ENCODE measurements at regions not wholly inside any gene's neighbourhood (a gene's known extent, or its start where the extent isn't known, plus 50 kb on each side); places are given as distances from the start of the nearest gene placed in this dataset.

DNA sequence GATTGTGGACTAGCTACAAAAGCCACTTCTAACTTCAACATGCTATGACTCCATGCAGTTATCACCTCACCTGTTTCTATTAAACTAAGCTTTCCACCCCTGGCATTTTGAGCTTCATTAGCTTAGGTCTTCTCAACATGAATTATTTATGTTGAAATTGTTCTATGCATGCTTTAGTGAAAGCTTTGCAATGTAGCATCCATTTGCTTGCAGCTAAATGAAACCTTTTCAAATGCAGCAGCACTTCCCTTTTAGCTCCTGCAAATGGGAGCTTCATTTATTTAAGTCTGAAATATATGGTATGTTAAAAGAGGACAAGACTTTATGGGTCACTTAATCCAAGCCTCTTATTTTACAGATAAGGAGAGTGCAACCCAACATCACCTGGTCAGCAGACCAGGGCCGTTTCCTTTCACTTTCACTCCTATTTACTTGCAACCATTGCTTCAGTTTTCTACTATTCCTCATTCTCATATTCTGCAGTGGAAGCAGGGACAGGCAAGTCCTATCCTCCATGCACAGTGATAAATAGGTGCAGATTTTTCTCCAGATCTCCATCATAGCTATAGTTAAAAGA, 56.4 kb upstream of the SAMSN1 start (continued):
- TF ChIP-seq, protein P1, sequence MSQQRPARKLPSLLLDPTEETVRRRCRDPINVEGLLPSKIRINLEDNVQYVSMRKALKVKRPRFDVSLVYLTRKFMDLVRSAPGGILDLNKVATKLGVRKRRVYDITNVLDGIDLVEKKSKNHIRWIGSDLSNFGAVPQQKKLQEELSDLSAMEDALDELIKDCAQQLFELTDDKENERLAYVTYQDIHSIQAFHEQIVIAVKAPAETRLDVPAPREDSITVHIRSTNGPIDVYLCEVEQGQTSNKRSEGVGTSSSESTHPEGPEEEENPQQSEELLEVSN (IDR thresholded peaks at IDR 0.05; ENCODE audit: borderline replicate concordance in 1 of 2, extremely low read depth in 1 of 2, insufficient read depth in 1 of 2, insufficient read length in 1 of 2, low read depth in 1 of 2, low read length in 1 of 2, poor library complexity in 1 of 2, severe bottlenecking in 1 of 2), result no peak
- TF ChIP-seq SMARCC2 (IDR thresholded peaks at IDR 0.05; ENCODE audit: low read depth), result no peak
- TF ChIP-seq TEAD4 (IDR thresholded peaks at IDR 0.05; ENCODE audit: low read length), result no peak
- no peak for TF ChIP-seq TEAD4 (CRISPR knock-in tag; IDR thresholded peaks at IDR 0.05; ENCODE audit: borderline replicate concordance)
- TF ChIP-seq PREB (CRISPR knock-in tag; IDR thresholded peaks at IDR 0.05), result no peak
- no peak for TF ChIP-seq ETV6 (IDR thresholded peaks at IDR 0.05; ENCODE audit: borderline replicate concordance in 1 of 2, low read depth in 2 of 2, low read length in 1 of 2)
- TF ChIP-seq ETV6 (CRISPR knock-in tag; IDR thresholded peaks at IDR 0.05; ENCODE audit: borderline replicate concordance), result no peak
- TF ChIP-seq ARID2 (IDR thresholded peaks at IDR 0.05), result no peak
- no peak for TF ChIP-seq SMAD2 (IDR thresholded peaks at IDR 0.05; ENCODE audit: low read depth, low read length)
- TF ChIP-seq DEAF1 (CRISPR knock-in tag; IDR thresholded peaks at IDR 0.05), result no peak
- no peak for TF ChIP-seq ZNF140 (CRISPR knock-in tag; IDR thresholded peaks at IDR 0.05)
- TF ChIP-seq, protein P2, sequence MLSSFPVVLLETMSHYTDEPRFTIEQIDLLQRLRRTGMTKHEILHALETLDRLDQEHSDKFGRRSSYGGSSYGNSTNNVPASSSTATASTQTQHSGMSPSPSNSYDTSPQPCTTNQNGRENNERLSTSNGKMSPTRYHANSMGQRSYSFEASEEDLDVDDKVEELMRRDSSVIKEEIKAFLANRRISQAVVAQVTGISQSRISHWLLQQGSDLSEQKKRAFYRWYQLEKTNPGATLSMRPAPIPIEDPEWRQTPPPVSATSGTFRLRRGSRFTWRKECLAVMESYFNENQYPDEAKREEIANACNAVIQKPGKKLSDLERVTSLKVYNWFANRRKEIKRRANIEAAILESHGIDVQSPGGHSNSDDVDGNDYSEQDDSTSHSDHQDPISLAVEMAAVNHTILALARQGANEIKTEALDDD (IDR thresholded peaks at IDR 0.05), result no peak
- TF ChIP-seq POLR2B (IDR thresholded peaks at IDR 0.05; ENCODE audit: low read depth, partially characterized antibody), result no peak
- no peak for TF ChIP-seq NCOA1 (IDR thresholded peaks at IDR 0.05; ENCODE audit: low read depth)
- TF ChIP-seq ZNF197 (CRISPR knock-in tag; IDR thresholded peaks at IDR 0.05; ENCODE audit: low read depth), result no peak
- TF ChIP-seq KDM1A (IDR thresholded peaks at IDR 0.05), result no peak
- no peak for TF ChIP-seq SOX6 (IDR thresholded peaks at IDR 0.05)
- no peak for TF ChIP-seq LEF1 (IDR thresholded peaks at IDR 0.05)
- TF ChIP-seq MYC (IDR thresholded peaks at IDR 0.05; ENCODE audit: low read depth, low read length), result no peak
- no peak for TF ChIP-seq MYC (CRISPR knock-in tag; IDR thresholded peaks at IDR 0.05; ENCODE audit: borderline replicate concordance, low read depth)
- TF ChIP-seq EHMT2 (IDR thresholded peaks at IDR 0.05), result no peak
- TF ChIP-seq NEUROD1 (IDR thresholded peaks at IDR 0.05; ENCODE audit: borderline replicate concordance, low read depth, low read length, partially characterized antibody), result no peak
- peak; percentile 20; the same call in 1 of the 2 replicates for TF ChIP-seq MTA3 (IDR thresholded peaks at IDR 0.05; ENCODE audit: borderline replicate concordance)
- TF ChIP-seq HIVEP1 (CRISPR knock-in tag; IDR thresholded peaks at IDR 0.05), result no peak
- 0 out of 2 replicates have a peak, but pooled peaks have one; percentile 24 for TF ChIP-seq MITF (IDR thresholded peaks at IDR 0.05)

Measured in K562 (cell line).